Glutamatergic neuron (in vitro differentiated cells): ENCODE measurements at regions not wholly inside any gene's neighbourhood (a gene's known extent, or its start where the extent isn't known, plus 50 kb on each side); places are given as distances from the start of the nearest gene placed in this dataset.
"Not testable (repeated sequence)": the region's sequence is repeated elsewhere in the genome, so short reads cannot be mapped to it uniquely, and the experiment has no call there.

Experiments used
- DNase-seq: peaks from one replicate; pipeline ENCODE4 v3.0.0; 2022
- H3K27ac Mint-ChIP-seq: one replicate; pipeline ENCODE4 v1.8.0; 2020; ENCODE audit warnings: mild to moderate bottlenecking, mixed read lengths, inconsistent platforms; ENCODE audit not compliant: unreplicated experiment
- H3K27me3 Mint-ChIP-seq: one replicate; pipeline ENCODE4 v1.8.0; 2020; ENCODE audit warnings: mild to moderate bottlenecking, moderate library complexity, mixed read lengths, inconsistent platforms; ENCODE audit not compliant: unreplicated experiment
- H3K36me3 Mint-ChIP-seq: one replicate; pipeline ENCODE4 v1.8.0; 2020; ENCODE audit warnings: mild to moderate bottlenecking, mixed read lengths, inconsistent platforms; ENCODE audit not compliant: unreplicated experiment
- H3K4me1 Mint-ChIP-seq: one replicate; pipeline ENCODE4 v1.8.0; 2020; ENCODE audit warnings: mild to moderate bottlenecking, low read depth, mixed read lengths, inconsistent platforms; ENCODE audit not compliant: unreplicated experiment
- H3K4me3 Mint-ChIP-seq: one replicate; pipeline ENCODE4 v1.8.0; 2020; ENCODE audit warnings: mild to moderate bottlenecking, mixed read lengths, inconsistent platforms; ENCODE audit not compliant: unreplicated experiment
- H3K9me3 Mint-ChIP-seq: one replicate; pipeline ENCODE4 v1.8.0; 2020; ENCODE audit warnings: mild to moderate bottlenecking, moderate library complexity, mixed read lengths, inconsistent platforms; ENCODE audit not compliant: unreplicated experiment
- CTCF ChIP-seq: fragments of 200-600 bp; sonication (generic); IDR thresholded peaks from one replicate; pipeline ENCODE4 v1.5.0; 2021; ENCODE audit not compliant: partially characterized antibody, unreplicated experiment

- Mint-ChIP-seq H3K4me3 (no peak overlapping the region), H3K27me3 (no peaks in the 10 kb centered on the region), H3K36me3 (peaks cover 4% of the 10 kb centered on the region), H3K27ac (no peak overlapping the region), H3K4me1 (no peaks in the 10 kb centered on the region), H3K9me3 (no peaks in the 10 kb centered on the region)
- no peak for TF ChIP-seq CTCF
- DNase-seq, result no peak
Measured at GRCh38 chr13:74266309-74266708, 132.1 kb upstream of the KLF12 start.

GRCh38 chr13:74264333-74264732, 130.1 kb upstream of the KLF12 start:
- no peak for DNase-seq
- H3K27me3 Mint-ChIP-seq, result no peaks in the 10 kb centered on the region
- H3K36me3 Mint-ChIP-seq, result peaks cover 4% of the 10 kb centered on the region
- H3K27ac Mint-ChIP-seq, result no peak overlapping the region
- no peak overlapping the region for H3K4me3 Mint-ChIP-seq
- TF ChIP-seq CTCF, result no peak
- no peaks in the 10 kb centered on the region for H3K9me3 Mint-ChIP-seq
- H3K4me1 Mint-ChIP-seq, result peaks cover under 1% of the 10 kb centered on the region

GRCh38 chr13:74260420-74260819, 126.2 kb upstream of the KLF12 start:
- H3K27me3 Mint-ChIP-seq, H3K27ac Mint-ChIP-seq, DNase-seq, H3K4me3 Mint-ChIP-seq, H3K36me3 Mint-ChIP-seq, H3K9me3 Mint-ChIP-seq, H3K4me1 Mint-ChIP-seq: not testable (repeated sequence)

- Mint-ChIP-seq H3K27ac (no peak overlapping the region), H3K4me3 (no peak overlapping the region), H3K36me3 (no peaks in the 10 kb centered on the region), H3K9me3 (peaks cover 1% of the 10 kb centered on the region), H3K4me1 (peaks cover 2% of the 10 kb centered on the region), H3K27me3 (no peaks in the 10 kb centered on the region)
- DNase-seq, result no peak
- no peak for TF ChIP-seq CTCF
Measured at GRCh38 chr13:74259641-74260040, 125.4 kb upstream of the KLF12 start.

- Mint-ChIP-seq H3K4me3 (no peak overlapping the region), H3K27ac (no peak overlapping the region), H3K9me3 (peaks cover 1% of the 10 kb centered on the region), H3K4me1 (peaks cover 2% of the 10 kb centered on the region), H3K36me3 (no peaks in the 10 kb centered on the region), H3K27me3 (no peaks in the 10 kb centered on the region)
- no peak for TF ChIP-seq CTCF
- DNase-seq, result no peak
Measured at GRCh38 chr13:74258961-74259360, 124.8 kb upstream of the KLF12 start.

- DNase-seq, result no peak
- H3K4me1 Mint-ChIP-seq, result peaks cover 2% of the 10 kb centered on the region
- peaks cover 1% of the 10 kb centered on the region for H3K9me3 Mint-ChIP-seq
- H3K36me3 Mint-ChIP-seq, result no peaks in the 10 kb centered on the region
- no peak overlapping the region for H3K27ac Mint-ChIP-seq
- TF ChIP-seq CTCF, result no peak
- H3K27me3 Mint-ChIP-seq, result no peaks in the 10 kb centered on the region
- H3K4me3 Mint-ChIP-seq, result no peak overlapping the region
Measured at GRCh38 chr13:74256969-74257368, 122.8 kb upstream of the KLF12 start.
